Hypothalamus (tissue), 51 donors: ENCODE measurements at regions not wholly inside any gene's neighbourhood (a gene's known extent, or its start where the extent isn't known, plus 50 kb on each side); places are given as distances from the start of the nearest gene placed in this dataset.
A peak's percentile ranks its signal among the peaks of the same experiment; 100 is the strongest.

Experiments
- DNase-seq, 51 donors: peaks; one replicate each; lab custom pipeline; 2025; lab: John Stamatoyannopoulos, UW

DNA sequence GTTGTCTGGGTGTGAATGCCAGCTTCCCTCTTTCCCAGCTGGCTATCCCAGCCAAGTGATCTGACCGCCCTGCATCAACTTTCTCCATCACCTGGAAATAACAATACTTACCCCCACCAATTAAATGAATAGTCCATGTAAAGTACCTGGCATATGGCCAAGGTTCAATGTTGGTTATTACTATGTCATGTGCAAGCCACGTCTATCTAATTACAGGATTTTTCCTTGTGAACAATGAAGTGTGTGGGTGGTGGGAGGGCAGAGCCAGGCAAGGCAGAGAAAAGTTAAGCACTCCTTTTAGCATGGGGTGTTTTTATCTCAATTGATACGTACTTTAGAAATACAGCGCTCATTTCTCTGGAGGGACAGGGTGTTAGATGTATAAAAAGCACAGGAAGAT lies 121.1 kb downstream of the NHLRC3 start:
- DNase-seq, result peak in 1 of 51 donors; percentile 16

DNA sequence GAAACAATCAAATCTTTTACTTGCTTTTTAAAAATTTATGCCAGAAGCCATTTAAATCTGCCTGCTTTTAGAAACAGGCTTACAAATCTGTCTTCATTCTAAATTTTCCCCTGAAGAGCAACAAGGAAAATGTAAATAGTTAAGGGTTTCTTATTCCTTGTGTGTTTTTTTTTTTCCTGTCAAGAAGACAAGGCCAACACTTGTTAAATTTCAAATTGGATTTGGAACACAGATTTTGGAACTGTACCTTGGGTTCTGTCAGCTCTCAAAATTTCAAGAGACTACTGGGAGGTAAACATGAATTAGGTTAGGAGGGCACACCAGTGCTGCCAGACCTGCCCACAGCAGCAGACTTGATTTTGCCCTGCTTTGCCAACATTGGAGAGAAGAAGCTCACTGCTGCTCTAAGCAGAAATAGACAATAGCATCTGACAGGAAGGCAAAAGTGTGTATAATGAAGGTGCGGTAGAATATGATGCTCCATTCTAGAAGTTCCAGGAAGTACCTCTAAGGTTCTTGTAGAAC lies 121.7 kb downstream of the NHLRC3 start:
- peak in 1 of 51 donors; percentile 1 for DNase-seq

DNA sequence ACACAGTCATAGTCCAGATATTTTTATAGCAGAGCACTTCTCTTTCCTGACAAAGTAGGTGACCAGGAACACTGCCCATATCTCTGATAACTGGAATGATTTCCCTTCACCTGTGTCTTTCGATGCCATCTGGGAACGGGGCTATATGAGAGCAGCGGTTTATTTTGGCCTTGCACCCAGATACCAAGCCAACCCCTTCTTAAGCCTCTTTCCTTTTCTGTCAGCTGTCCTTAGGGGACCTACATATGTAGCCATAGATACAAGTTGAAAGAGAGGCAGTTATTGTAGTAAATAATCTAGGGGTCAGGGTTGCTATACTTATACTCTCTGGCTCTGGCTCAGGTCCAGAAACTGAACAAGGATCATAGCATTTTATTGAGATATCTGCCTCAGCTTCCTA lies 128.8 kb downstream of the NHLRC3 start:
- no peak for DNase-seq

DNA sequence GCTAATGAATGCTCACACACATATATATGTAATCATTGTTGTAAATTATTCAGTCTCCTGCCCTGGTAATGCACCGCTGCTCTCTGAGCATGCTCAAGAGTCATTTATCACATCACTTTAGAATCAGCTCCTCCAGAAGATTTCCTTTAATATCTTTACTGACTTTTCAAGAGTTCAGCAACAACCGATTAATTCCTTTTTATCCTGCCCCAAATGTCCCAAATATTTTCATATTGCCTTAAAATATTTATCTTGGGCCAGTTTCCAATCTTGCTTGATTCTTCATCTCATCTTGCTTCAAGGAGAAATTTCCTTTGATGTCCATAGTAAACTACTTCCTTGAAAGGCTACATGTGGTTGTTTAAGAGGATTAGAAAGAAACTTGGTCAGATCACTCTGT lies 132.5 kb downstream of the NHLRC3 start:
- no peak for DNase-seq

DNA sequence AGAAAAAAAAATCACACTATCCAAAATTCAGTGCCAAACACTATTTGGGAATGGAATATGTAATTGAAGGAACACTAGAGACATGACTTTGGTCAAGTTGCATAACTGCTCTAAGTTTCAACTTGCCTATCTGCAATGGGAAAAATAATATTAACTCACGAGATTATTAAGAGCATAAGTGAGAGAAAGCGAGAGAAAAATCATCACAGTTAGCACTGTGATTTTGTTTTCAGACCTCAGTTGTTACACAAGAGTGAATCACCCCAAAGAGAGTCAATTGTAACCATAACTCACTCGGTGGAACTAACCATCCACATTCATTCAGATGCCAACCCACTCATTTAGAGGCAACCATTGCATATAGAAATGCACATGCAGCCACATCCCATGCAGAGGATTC lies 147.1 kb downstream of the NHLRC3 start:
- no peak for DNase-seq

DNA sequence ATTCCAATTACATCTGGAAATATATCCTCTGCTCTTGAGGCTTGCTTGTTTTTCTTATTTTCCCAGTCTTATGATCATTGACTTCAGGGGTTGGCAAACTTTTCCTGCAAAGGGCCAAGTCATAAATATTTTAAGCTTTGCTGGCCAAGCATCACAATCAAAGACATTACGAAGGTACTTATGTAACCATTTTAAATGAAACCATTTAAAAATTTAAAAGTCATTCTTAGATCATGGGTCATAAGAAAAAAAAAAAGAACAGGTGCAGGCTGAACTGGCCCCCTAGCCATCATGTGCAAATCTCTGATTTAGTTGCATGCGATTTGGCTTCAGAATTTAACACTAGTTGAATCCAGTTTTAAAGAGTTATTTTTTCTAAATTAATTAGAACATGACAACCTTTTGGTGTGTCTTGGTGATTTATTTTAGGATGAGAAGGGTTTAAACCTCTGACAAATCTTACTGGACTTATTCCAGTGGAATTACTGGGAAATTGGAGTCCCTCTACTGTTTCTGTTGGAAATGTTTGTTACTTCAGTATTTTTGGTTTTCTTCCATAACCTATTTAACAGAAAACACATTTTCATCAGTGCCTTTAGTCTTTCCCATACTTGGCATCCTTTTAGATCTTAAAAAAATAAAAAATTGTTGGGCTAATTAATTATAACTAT lies 148.1 kb downstream of the NHLRC3 start:
- no peak for DNase-seq

DNA sequence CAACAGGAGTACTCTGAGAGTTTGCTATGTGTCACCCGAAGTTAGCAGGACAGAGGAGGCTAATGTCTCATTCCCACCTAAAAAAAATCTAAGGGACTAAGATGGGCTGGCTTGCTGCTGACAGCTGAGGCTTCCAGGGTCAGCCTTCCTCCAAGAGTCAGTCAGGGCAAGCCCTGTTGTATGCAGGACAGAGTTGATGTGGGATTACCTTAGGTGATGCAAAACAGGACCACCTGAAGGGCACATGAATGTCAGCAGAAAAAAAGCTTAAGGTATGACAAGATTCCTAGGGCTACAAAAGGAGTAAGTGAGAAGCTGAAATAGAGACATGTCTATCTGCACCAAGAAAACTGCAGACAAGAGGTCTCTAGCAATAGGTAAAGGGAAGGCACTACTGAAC lies 151.5 kb downstream of the NHLRC3 start:
- DNase-seq, result no peak

DNA sequence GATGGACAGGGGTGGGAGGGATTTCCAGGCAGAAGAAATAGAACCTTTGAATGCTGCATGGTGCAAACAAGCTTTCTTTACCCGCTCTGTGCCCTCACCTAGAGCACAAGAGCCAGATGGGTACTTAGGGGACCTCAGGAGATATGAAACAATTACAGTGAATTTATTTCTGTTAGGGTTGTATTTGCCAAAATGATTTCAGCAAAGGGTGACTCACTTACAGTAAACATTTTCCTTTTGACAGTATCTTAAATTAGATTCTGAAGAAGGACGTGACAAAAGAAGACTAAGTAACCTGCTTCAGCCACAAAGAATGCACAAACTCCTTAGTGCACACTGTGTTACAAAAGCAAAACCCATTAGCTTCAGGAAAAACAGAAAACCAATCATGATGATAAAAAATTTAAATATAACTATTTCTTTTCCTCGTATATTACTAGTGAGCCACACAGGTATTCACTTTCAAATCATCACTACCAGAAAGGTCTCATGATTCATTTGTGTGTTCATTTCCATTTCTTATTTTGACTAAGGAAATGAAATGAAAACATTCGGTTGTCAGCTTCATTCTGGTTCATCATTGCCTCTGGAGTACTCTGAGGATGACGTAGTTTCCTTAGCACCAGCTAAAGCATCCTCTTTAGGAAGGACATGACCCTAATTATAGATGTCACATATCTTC lies 158.8 kb downstream of the NHLRC3 start:
- DNase-seq, result no peak

DNA sequence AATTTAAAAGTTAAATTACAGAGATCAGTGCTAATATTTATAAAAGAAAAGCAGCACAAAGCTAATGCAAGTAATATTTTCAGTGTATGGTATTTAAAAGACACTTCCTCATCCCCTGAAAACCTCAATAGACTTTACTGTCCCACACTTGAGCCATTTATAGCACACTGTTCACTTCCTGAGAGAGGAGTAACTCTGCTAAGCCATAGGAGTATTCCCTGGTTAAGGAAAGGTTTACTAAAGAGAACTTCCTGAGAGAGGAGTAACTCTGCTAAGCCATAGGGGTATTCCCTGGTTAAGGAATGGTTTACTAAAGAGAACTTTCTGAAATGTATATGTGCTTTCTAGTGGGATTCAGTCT lies 159.4 kb downstream of the NHLRC3 start:
- DNase-seq, result no peak

DNA sequence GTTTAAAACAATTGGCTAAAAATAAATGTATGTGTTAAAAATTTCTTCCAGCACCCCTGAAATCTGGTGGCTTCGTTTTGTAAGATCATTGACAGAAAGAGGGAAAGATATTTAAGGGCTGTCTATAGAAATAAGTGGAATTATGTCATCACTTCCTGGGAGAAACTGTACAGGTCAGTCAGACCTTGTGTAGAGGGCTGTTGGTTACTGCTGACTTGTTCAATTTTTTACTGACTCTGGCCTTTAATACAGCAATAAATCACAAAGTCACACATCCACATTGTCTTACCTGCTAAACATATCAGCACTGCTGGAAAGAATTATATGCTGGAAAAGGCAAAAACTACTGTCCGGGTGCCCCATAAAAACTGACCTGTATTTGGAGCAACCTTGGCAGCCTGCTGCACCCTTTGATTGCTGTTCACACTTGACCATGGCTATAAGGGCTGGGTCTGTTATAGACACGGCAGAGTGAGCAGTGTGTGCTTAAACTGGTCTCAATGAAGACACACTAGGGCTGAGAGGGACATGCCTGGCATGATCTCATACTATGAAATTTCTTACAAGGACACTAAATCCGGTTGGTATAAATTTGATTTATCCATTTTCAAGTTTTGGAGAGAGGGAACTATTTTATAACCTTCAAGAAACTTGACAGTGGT lies 162.1 kb downstream of the NHLRC3 start:
- DNase-seq, result no peak

DNA sequence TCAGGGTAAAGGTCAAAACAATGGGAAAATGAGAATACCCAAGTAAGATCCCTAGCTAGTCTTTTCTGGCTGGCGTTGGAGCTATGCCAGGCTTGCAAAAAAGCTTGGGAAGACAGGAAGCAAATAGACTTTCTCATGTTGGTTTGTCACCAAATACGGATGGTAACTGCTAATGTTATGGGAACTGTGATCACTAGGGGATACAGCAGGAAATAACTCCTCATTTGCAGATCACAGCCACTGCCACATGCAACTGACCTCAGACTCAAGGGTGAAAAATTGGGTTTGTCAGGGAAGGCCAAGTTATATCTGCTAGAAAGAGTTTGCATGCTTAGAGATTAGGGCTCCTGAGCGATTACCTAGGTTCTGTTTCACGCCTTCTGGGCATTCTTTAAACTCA lies 162.9 kb downstream of the NHLRC3 start:
- DNase-seq, result no peak

DNA sequence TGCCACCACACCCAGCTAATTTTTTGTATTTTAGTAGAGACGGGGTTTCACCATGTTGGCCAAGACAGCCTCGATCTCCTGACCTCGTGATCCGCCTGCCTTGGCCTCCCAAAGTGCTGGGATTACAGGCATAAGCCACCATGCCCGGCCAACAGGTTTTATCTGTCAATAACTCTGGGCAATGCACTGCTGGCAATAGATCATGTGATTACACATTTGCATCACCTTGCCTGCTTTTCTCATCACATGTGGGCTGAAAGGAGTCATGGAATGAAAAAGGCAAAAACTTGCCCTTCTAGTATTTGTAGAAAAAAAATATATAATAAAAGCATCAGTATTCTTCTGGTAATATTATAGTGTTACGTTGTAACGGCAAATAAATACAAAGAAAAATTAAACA lies 164.5 kb downstream of the NHLRC3 start:
- DNase-seq, result no peak

DNA sequence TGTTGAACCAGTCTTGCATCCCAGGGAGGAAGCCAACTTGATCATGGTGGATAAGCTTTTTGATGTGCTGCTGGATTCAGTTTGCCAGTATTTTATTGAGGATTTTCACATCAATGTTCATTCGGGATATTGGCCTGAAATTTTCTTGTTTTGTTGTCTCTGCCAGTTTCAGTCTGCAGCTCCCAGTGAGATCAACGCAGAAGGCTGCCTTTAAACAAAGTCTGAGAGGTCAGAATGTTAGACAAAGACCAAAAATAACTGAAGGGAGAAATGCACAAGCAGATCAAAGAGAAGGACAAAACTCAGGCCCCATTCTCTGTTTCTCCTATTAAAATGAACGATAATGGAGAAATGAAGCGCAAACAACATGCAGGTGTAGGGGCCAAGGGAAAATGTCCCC lies 170.4 kb downstream of the NHLRC3 start:
- DNase-seq, result no peak

DNA sequence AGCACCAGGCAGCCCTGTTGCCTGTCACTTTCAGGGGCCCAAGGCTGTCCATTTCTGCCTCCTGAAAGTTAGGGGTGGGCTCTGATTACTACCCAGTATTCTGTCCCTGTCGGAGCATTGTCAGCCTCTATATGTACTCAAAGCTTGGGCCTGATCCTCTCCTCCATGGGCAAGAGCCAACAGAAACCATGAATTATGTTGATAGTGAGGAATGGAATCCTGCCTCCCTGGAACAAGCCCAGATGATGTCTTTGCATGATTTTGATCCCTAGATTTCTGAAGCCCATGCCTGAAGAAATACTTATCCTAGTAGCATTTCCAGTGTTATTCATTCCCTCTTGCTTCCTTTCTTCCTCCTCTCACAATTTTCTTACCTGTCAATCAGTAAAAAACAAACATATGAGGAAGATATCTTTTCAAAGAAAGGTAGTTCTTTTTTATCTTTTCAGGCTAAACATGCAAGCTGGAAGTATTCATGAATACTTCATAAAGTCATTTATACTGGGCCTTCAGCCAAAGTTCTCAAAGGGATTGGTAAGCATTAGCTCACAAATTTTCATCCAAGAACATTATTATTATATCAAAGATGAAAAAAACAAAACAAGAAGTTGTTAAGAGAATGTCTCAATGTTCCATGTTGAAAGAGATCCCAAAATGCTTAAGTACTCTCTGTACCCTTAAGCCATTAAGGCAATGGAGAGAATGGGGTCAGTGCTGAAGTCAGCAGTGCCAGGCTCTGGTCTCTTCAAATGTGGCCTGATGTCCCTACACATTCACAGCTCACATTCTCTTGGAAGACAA lies 171.7 kb downstream of the NHLRC3 start:
- no peak for DNase-seq

DNA sequence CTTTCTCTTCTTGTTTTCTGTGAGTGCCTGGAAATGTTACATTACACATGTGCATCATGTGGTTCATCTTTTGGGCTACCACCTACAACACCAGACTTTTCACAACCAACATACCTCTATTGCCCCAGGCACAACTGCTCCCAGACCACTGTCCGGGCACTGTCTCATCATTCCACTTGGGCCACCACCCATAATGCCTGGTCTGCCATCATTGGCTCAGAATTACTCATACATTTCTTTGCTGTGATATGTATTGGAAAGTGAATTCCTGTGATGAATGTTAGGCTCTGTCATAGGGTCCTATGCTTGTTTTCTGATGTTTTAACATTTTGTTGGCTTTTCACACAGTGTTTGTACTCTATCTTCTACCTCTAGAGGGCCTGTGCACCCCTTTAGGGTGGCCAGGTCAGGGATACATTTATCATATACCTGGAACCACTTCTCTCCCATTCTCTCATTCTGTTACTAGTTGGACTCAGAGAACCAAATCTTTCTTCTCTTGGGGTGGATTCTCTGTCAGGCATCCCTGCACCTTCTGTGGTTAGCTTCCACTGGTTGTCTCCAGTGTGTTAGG lies 172.8 kb downstream of the NHLRC3 start:
- DNase-seq, result no peak

DNA sequence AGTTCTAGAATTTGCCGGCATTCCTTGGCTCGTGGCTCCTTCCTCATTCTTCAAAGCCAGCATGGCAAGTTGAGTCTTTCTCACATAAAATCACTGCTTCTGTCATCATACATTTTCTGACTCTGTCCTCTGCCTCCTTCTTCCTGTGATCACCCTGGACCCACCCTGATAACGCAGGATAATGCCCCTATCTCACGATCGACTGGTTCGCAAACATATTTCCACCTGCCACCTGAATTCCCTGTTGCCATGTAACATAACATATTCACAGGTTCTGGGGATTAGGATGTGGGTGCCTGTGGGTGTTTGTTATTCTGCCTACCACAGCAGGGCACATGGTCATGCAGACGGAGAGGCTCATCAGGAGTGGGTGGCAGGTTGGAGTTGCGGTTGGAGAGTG lies 177.7 kb downstream of the NHLRC3 start:
- DNase-seq, result no peak

DNA sequence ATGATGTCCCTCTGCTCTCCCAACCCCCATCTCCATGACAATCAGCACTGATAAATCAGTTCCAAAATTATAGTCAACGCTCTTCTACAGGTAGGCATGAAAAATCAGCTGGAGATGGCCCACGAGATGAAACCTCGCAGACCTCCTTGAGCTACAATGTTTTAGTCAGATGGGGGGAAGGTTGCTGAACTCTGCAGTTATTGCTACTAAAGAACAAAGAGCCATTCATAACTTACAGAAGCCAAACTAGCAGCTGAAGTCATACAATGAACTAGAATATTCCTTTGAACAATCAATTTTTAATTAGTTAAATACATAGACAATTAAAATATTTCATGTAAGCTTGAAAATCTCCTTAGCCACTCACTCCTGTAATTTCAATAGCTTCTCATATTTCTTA lies 179.2 kb downstream of the NHLRC3 start:
- peak in 3 of 51 donors; percentile 3 to 11 (median 6) for DNase-seq

DNA sequence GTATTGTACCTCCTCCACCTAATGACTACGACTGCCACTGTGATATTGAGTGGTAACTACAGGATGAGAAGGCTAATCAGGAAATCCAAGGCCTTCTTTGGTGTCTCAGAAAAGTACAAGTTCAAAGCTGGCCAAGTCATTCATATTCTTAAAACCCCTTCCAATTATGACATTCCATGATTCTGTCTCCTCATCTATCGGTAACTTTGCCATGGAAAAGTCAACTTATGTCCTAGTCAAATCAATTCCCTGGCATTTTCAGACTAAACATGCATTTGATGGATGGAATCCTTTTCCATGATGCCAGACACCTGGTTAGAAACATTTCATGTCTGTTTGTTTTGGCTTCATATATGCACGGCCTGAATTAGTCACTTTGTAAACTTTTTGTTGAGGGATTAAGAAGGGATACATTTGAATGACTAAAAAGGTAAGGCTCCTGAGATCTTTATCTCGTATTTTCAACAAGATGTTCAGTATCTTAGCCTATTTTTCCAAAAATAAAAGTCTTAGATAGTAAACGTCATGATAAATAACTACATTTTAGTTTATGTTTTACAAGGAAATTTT lies 186.5 kb downstream of the NHLRC3 start:
- no peak for DNase-seq

DNA sequence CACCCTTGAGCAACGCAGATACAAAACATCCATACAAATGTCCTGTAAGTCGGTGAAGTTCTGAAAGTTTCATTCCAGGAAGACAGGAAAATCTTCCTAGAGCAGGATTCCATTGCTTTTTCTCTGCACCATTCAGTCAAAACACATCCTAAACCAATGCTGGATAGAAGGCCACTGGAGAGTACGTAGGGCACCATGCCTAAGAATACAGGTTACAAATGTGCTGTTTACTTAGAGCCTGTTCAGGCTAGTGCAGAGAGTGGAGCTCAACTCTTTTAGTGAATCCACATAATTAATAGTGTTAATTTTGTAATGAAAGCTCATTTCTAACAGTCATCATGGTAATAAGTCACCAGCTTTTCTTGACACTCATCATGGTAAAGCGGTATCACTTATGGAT lies 187.6 kb downstream of the NHLRC3 start:
- no peak for DNase-seq

DNA sequence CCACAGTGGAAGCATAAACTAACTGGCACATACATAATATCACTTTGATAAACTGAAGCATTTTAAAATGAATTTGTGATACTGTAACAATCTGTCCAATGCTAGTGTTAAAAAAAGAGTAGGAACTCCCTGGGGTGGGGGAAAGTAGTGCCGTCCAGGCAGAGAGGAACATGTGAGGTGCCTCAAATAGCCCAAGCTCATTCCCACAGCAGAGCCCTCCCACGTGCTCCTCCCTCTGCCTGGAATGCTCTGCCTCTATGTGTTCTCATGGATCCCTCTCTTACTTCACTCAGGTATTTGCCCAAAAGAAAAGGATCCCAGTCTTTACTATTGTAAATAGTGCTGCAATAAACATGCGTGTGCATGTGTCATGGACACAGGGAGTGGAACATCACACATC lies 188.1 kb downstream of the NHLRC3 start:
- no peak for DNase-seq
